Stomach (tissue), 8 donors: ENCODE measurements at regions not wholly inside any gene's neighbourhood (a gene's known extent, or its start where the extent isn't known, plus 50 kb on each side); places are given as distances from the start of the nearest gene placed in this dataset.

Experiments used
- DNase-seq, 2 donors: peaks; one replicate each; pipeline versions ENCODE4 v3.0.0 to v3.0.0-alpha.2; 2013 to 2019
- H3K27ac ChIP-seq, 5 donors: fragments of 200-600 bp in 4 of 5; sonication (generic) in 4 of 5; one replicate each; pipeline ENCODE4 v1.5.1; 2013 to 2019; ENCODE audit warnings: mild to moderate bottlenecking in 1 of 5, moderate library complexity in 1 of 5
- H3K27me3 ChIP-seq, 3 donors: fragments of 200-600 bp; sonication (generic); one replicate each; pipeline ENCODE4 v1.5.1; 2017 to 2019; ENCODE audit warnings: mixed run types in 1 of 3
- H3K36me3 ChIP-seq, 4 donors: fragments of 200-600 bp; sonication (generic); 1 replicate in 3 of 4; 2 replicates in 1 of 4; pipeline ENCODE4 v1.5.1; 2016 to 2019
- H3K4me1 ChIP-seq, 4 donors: fragments of 200-600 bp; sonication (generic); one replicate each; pipeline ENCODE4 v1.5.1; 2016 to 2019
- H3K4me3 ChIP-seq, 4 donors: fragments of 200-600 bp; sonication (generic) in 3 of 4; one replicate each; pipeline ENCODE4 v1.5.1; 2016 to 2019; ENCODE audit warnings: mild to moderate bottlenecking in 1 of 4
- H3K9me3 ChIP-seq, 4 donors: fragments of 200-600 bp; sonication (generic); one replicate each; pipeline ENCODE4 v1.5.1; 2016 to 2019
- CTCF ChIP-seq, 7 experiments: fragments of 450-650 bp in 4 of 7; fragments of 200-600 bp in 3 of 7; sonication (generic) in 3 of 7; IDR thresholded peaks; one replicate each; pipeline ENCODE4 v1.5.1; 2016 to 2019; ENCODE audit warnings: antibody characterized with exemption in 7 of 7, control low read depth in 2 of 7, mild to moderate bottlenecking in 1 of 7
- EP300 ChIP-seq: sonication (generic); formaldehyde crosslinking; IDR thresholded peaks from one replicate; pipeline ENCODE4 v1.6.1; 2017; ENCODE audit warnings: antibody characterized with exemption
- POLR2A ChIP-seq, 4 donors: fragments of 450-650 bp; IDR thresholded peaks; one replicate each; pipeline ENCODE4 v1.6.1; 2016; ENCODE audit warnings: antibody characterized with exemption in 4 of 4, control low read depth in 2 of 4, mild to moderate bottlenecking in 1 of 4, moderate library complexity in 1 of 4
- POLR2AphosphoS5 ChIP-seq, 3 donors: sonication (generic); formaldehyde crosslinking; IDR thresholded peaks; one replicate each; pipeline ENCODE4 v1.6.1; 2016; ENCODE audit warnings: antibody characterized with exemption in 3 of 3
- WGBS, 5 donors: extraction: QIAGEN DNeasy Blood & Tissue Kit in 3 of 5; methylation state at CpG; one replicate each; pipeline versions ENCODE4 v1.1.5 to v1.1.7; 2013 to 2018; 5-methylcytosine and 5-hydroxymethylcytosine counted together
- intact Hi-C: fragments of 100-400 bp; cut with DNase I; formaldehyde crosslinking; loops from one replicate; pipeline ENCODE4 v1.15.1; 2023; ENCODE audit warnings: low total_unique reads
- donor health status: healthy with polysubstance abuse.
- donor health status: Bipolar disorder and iron deficiency.
- donor health status: healthy.

GRCh38 chr14:56027916-56028712 lies 90.1 kb upstream of the PELI2 start:
- no peaks in the 10 kb centered on the region for H3K9me3 ChIP-seq
- H3K27me3 ChIP-seq, result no peaks in the 10 kb centered on the region
- intact Hi-C loops, result no loop called here
- WGBS, 5 donors, result 50 to 71% (median 56%) methylated on average over 2 of the region's 2 CpGs
- H3K36me3 ChIP-seq, result no peaks in the 10 kb centered on the region
- no peaks in the 10 kb centered on the region for H3K4me1 ChIP-seq
- no peak overlapping the region for H3K4me3 ChIP-seq
- H3K27ac ChIP-seq, result no peak overlapping the region
- no peak for TF ChIP-seq CTCF (IDR thresholded peaks at IDR 0.05)
- TF ChIP-seq POLR2A (IDR thresholded peaks at IDR 0.05), result no peak
- TF ChIP-seq EP300, result no peak
- TF ChIP-seq POLR2AphosphoS5 (IDR thresholded peaks at IDR 0.05), result no peak
- DNase-seq, result no peak

- H3K9me3 ChIP-seq, result no peaks in the 10 kb centered on the region
- no peak overlapping the region for H3K4me3 ChIP-seq
- intact Hi-C loops, result no loop called here
- no peaks in the 10 kb centered on the region for H3K27me3 ChIP-seq
- TF ChIP-seq EP300 (no peak), POLR2A (IDR thresholded peaks at IDR 0.05) (no peak), POLR2AphosphoS5 (IDR thresholded peaks at IDR 0.05) (no peak), CTCF (IDR thresholded peaks at IDR 0.05) (no peak)
- no peaks in the 10 kb centered on the region for H3K36me3 ChIP-seq
- no peak overlapping the region for H3K27ac ChIP-seq
- WGBS, 5 donors, result 87 to 93% (median 89%) methylated on average over 5 of the region's 5 CpGs
- H3K4me1 ChIP-seq, result peaks cover 0 to 3% (median 0%) of the 10 kb centered on the region in 4 donors
- DNase-seq, result no peak
Measured at GRCh38 chr14:56036353-56036752, 81.9 kb upstream of the PELI2 start.

GRCh38 chr14:56040121-56040520 lies 78.1 kb upstream of the PELI2 start:
- intact Hi-C loops, result no loop called here
- DNase-seq, result no peak

GRCh38 chr14:56044196-56044595 lies 74.0 kb upstream of the PELI2 start:
- no peak overlapping the region for H3K4me3 ChIP-seq
- intact Hi-C loops, result no loop called here
- no peaks in the 10 kb centered on the region for H3K36me3 ChIP-seq
- H3K9me3 ChIP-seq, result no peaks in the 10 kb centered on the region
- TF ChIP-seq POLR2AphosphoS5 (IDR thresholded peaks at IDR 0.05) (no peak), EP300 (no peak), POLR2A (IDR thresholded peaks at IDR 0.05) (no peak), CTCF (IDR thresholded peaks at IDR 0.05) (no peak)
- H3K27me3 ChIP-seq, result no peaks in the 10 kb centered on the region
- no peaks in the 10 kb centered on the region for H3K4me1 ChIP-seq
- H3K27ac ChIP-seq, result no peak overlapping the region
- DNase-seq, result no peak
- 90 to 100% (median 97%) methylated on average over 2 of the region's 2 CpGs for WGBS, 5 donors

More at GRCh38 chr14:56040121-56040520, 78.1 kb upstream of the PELI2 start:
- Histone ChIP-seq H3K9me3 (no peaks in the 10 kb centered on the region), H3K36me3 (no peaks in the 10 kb centered on the region), H3K4me3 (no peak overlapping the region), H3K4me1 (peaks cover 0 to 3% (median 0%) of the 10 kb centered on the region in 4 donors), H3K27me3 (no peaks in the 10 kb centered on the region), H3K27ac (no peak overlapping the region)
- no peak for TF ChIP-seq EP300
- TF ChIP-seq POLR2A (IDR thresholded peaks at IDR 0.05), result no peak
- TF ChIP-seq CTCF (IDR thresholded peaks at IDR 0.05), result no peak
- WGBS, 5 donors, result 14 to 49% (median 35%) methylated on average over 2 of the region's 2 CpGs
